Non-pigmented ciliary epithelial cell (primary cell): ENCODE measurements at regions not wholly inside any gene's neighbourhood (a gene's known extent, or its start where the extent isn't known, plus 50 kb on each side); places are given as distances from the start of the nearest gene placed in this dataset.

ENCODE experiments used
- DNase-seq: peaks from one replicate; pipeline ENCODE4 v3.0.0-alpha.2; 2010; ENCODE audit warnings: low read depth

DNA sequence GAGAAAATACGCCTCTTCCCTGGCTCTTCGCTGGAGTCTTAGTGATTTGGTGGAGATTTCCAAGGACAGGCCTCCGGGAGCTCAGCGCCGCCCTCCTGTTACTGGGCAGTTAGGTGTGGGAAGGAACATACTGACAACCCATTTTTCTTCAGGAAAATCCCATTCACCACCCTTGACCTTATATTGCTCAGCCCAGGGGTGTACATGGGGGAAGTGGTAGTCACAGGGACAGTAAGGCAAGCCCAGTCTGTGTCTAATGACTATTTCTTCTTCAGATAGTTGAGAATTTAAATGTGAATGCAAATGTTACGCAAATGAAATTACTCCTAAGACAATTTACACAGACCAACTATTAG, 119.4 kb downstream of the UQCRFS1 start:
- no peak for DNase-seq

- no peak for DNase-seq
These were observed 120.0 kb downstream of the UQCRFS1 start for GRCh38 chr19:29092712-29093552.

DNA sequence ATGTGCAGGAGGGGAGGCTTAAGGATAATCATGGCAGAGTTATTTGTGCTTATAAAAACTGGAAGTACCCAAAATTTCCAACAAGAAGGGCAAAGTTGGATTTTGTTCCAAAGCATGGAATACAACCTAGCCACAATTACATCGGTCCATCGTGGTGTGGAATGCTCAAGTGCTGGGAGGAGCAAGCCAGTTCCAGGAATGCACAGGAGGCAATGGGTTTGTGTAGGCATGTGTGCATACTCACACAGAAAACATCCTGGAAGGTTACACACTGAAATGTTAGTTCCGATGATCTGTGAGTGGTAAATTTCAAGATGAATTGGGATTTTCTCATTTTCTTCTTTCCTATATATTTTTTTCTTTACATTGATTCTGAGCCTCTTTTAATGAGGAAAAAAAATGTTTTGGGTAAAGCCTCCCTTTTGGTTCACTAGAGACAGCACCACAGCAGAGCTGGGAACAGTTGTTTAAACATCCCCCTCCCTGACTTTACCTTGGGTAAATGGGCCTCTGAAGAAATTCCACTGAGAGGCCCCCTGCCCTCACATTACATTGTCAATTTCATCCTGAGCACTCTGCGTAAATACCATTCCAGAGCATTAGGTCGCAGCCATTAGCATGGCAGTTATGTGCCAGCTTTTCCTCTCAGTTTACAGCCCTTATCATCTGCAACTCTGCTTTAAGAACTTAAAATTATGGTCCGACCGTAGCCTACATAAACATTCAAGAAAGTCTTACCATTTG, 122.0 kb downstream of the UQCRFS1 start:
- DNase-seq, result no peak

DNA sequence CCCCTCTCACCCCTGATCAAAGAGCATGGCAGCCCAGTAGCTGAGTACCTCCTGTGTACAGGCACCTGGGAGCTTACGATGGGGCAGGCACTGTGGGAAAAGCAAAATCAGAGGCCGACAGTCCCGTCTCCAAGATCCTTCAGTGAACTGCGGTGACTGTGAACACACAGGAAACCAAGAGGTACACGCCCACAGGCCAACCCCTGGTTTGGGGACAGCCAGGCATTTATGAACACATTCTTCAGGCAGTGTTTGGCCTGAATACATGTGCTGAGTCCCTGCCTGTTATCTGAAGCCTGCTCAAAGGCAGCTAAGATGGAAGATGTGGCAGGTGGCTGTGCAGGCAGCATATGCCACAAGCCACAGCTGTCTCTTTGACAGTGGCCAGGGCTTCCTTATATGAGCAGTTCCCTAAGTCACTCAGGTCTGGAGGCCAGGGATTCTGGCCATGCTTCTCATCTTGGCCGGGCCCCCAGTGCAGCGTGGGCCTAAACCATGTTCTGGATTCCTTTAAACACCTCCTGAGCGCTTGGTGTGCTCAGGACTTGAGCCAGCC, 123.6 kb downstream of the UQCRFS1 start:
- DNase-seq, result no peak

- DNase-seq, result no peak
These were observed 124.2 kb downstream of the UQCRFS1 start for GRCh38 chr19:29088761-29089160.

GRCh38 chr19:29086646-29087045, 126.3 kb downstream of the UQCRFS1 start:
- no peak for DNase-seq

- DNase-seq, result no peak
These were observed 126.8 kb downstream of the UQCRFS1 start for GRCh38 chr19:29086182-29086581.

DNA sequence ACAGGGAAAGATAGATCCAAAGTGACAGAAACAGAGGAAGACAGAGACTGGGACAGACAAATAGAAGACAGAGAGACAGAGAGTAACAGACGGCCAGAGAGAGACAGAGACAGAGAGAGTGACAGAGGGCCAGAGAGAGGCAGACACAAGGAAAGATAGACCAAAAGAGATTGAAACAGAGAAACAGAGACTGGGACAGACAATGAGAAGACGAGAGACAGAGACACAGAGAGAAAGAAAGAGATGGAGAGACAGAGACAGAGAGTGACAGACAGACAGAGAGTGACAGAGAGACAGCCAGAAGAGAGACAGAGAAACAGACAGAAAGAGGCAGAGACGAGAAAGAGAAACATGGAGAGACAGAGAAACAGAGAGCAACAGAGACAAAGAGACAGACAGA, 127.3 kb downstream of the UQCRFS1 start:
- DNase-seq, result no peak

DNA sequence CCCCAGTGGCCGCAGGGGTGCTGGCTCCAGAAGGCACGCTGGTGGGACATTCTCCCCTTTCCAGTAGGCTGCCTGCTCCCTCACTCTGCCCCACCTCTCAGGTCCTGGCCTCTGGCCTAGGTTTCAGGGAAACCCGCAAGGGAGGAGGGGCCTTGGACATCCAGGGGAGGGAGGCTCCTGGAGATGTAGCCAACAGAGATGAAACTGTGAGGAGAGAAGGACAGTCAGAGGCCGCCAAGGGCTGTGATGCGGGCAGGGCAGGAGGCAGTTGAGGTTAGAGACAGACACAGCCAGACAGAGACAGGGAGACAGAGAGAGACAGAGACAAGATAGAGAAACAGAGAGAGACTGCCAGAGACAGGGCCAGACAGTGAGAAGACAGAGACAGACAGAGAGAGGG, 127.7 kb downstream of the UQCRFS1 start:
- DNase-seq, result no peak

- no peak for DNase-seq
These were observed 128.7 kb downstream of the UQCRFS1 start for GRCh38 chr19:29084266-29084665.

DNA sequence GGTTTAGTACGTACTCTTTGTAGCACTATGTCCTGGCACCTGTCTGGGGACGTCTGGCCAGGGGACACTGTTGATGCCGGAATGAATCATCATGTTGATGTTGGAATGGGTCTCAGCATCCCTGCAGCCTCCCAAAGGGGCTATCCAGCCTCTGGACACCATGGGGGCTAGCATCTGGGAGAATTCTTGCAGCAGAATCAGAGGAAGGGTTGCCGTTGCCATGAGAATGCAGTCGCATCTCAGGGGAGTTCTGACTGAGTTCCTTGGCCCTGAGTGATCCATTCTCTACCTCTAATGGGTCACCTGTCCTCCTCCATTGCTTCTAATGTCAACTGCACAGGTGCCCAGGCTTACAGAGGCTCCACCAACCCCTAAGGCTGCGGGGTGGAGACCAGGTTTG, 129.1 kb downstream of the UQCRFS1 start:
- no peak for DNase-seq

GRCh38 chr19:29079356-29080032, 133.5 kb downstream of the UQCRFS1 start:
- no peak for DNase-seq

- no peak for DNase-seq
These were observed 136.0 kb downstream of the UQCRFS1 start for GRCh38 chr19:29076963-29077362.

DNA sequence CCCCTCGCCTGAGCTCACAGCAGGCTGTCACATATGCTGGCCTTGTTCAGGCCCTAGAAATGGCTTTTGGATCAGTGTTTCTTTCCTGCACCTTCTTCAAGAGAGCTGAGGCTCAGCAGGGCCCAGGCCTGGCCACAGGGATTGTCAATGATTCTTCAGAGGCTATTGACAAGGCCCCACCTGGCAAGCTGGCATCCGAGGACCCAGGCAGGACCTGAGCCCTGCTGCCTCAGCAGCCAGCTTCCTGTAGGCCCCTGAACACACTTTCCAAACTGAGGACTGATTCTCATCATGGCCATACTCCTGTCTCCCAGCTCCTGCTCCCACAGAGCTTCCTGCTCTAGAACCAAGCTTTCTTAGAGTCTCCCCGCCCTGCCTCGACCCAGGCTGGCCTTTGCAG, 136.8 kb downstream of the UQCRFS1 start:
- no peak for DNase-seq

DNA sequence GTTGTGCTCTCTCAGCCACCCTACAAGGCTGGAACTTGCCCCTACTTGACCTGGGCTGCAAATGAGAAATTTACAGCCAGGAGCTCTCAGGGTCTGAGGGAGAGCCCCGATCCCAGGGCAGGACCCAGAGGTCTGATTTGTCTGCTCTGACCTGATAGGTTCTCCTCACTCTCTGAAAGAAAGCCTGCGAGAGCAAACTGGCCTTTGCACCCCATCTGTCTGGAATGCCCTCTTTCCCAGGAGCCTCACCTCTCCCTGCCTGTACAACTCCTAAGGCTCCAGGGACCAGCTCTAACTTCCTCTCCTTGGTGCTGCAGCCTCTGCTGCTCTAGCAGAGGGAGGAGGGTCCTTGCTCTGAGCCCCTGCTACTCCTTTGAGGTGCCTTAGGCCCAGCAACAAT, 137.8 kb downstream of the UQCRFS1 start:
- DNase-seq, result no peak

GRCh38 chr19:29074579-29074978, 138.4 kb downstream of the UQCRFS1 start:
- DNase-seq, result no peak

DNA sequence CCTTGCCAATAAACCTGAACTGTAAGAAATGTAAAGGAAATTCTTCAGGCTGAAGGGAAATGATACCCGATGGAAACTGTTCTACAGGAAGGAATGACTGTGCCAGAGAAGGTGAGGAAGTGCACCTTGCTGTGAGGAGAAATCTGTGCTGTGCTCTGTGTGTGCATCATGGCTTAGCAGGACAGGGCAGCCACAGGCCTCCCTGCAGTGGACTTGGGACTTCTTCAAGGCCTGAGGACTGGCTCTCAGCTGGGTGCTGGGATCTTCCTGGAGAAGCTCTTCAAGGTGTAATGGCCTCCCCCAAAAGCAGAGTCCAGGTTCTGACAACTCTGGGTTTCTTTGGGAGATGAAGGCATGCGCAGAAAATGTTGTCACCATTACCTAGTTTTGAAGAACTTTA, 145.1 kb downstream of the UQCRFS1 start:
- no peak for DNase-seq

GRCh38 chr19:29062475-29063435, 150.2 kb downstream of the UQCRFS1 start:
- no peak for DNase-seq

- no peak for DNase-seq
These were observed 152.1 kb downstream of the UQCRFS1 start for GRCh38 chr19:29060813-29061364.

DNA sequence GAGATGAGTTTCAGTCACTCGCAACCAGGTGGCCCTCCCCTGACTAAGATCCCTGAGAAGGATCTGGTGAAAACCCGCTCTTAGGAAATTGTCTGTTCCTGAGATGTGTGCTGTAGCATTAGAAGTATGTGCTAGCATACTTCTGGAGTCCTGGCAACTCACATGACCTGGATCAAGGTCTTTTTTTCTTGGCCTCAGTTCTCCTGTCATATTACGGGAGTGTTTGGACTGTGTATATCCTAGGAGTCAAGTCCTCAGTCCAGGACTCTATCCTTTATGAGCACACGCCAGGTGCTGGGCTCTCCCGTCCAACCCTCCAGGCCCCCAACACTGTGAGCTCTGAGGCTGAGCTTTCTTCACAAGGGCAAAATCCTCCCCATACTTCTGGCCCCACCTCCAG, 156.4 kb downstream of the UQCRFS1 start:
- DNase-seq, result no peak
